Thoracic aorta (tissue), 2 donors: ENCODE measurements at regions not wholly inside any gene's neighbourhood (a gene's known extent, or its start where the extent isn't known, plus 50 kb on each side); places are given as distances from the start of the nearest gene placed in this dataset.

Source experiments
- ATAC-seq: fragments of 150-250 bp; one replicate; pipeline ENCODE4 v1.8.0; 2017; ENCODE audit warnings: low read depth; ENCODE audit not compliant: insufficient number of reproducible peaks, low FRiP score
- DNase-seq: peaks from one replicate; pipeline ENCODE4 v3.0.0-alpha.2; 2020; ENCODE audit warnings: low spot score
- H3K27ac ChIP-seq, 2 donors: fragments of 200-600 bp; sonication (generic); 1 replicate in 1 of 2; 2 replicates in 1 of 2; pipeline ENCODE4 v1.5.1; 2016; ENCODE audit warnings: mild to moderate bottlenecking in 2 of 2, moderate library complexity in 2 of 2
- H3K27me3 ChIP-seq: fragments of 200-600 bp; sonication (generic); replicated peaks from 2 replicates; pipeline ENCODE4 v1.6.0; 2016; ENCODE audit warnings: mild to moderate bottlenecking; ENCODE audit not compliant: insufficient read depth
- H3K36me3 ChIP-seq: fragments of 200-600 bp; sonication (generic); one replicate; pipeline ENCODE4 v1.5.1; 2016
- H3K4me1 ChIP-seq, 2 donors: fragments of 200-600 bp; sonication (generic); 1 replicate in 1 of 2; 2 replicates in 1 of 2; pipeline versions ENCODE4 v1.5.1 to v1.6.0; 2016; ENCODE audit warnings: low read depth in 2 of 2, mild to moderate bottlenecking in 1 of 2; ENCODE audit not compliant: control insufficient read depth in 1 of 2
- H3K4me3 ChIP-seq: fragments of 200-600 bp; sonication (generic); 2 replicates; pipeline ENCODE4 v1.5.1; 2016; ENCODE audit warnings: mild to moderate bottlenecking
- H3K9me3 ChIP-seq: fragments of 200-600 bp; sonication (generic); 2 replicates; pipeline ENCODE4 v1.5.1; 2016
- TF ChIP-seq, protein P1 (sequence below): fragments of 200-600 bp; sonication (generic); IDR thresholded peaks from one replicate; pipeline ENCODE4 v1.5.1; 2019; ENCODE audit warnings: antibody characterized with exemption

DNA sequence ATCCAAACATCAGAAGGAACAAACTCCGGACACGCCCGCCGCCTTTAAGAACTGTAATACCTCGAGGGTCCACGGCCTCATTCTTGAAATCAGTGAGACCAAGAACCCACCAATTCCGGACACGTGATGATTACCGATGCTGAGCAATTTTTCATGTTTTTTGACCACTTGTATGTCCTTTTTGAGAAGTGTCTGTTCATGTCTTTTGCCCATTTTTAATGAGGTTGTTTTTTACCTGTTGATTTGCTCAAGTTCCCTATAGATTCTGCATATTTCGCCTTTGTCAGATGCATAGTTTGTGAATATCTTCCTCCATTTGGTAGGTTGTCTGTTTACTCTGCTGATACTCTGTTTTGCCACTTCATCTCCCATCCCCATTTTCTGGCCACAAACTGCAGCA, 150.4 kb downstream of the IRS1 start:
- no peak overlapping the region for H3K4me3 ChIP-seq
- DNase-seq (no peak), ATAC-seq (no peak)
- no peaks in the 10 kb centered on the region for H3K27me3 ChIP-seq
- TF ChIP-seq, protein P1, sequence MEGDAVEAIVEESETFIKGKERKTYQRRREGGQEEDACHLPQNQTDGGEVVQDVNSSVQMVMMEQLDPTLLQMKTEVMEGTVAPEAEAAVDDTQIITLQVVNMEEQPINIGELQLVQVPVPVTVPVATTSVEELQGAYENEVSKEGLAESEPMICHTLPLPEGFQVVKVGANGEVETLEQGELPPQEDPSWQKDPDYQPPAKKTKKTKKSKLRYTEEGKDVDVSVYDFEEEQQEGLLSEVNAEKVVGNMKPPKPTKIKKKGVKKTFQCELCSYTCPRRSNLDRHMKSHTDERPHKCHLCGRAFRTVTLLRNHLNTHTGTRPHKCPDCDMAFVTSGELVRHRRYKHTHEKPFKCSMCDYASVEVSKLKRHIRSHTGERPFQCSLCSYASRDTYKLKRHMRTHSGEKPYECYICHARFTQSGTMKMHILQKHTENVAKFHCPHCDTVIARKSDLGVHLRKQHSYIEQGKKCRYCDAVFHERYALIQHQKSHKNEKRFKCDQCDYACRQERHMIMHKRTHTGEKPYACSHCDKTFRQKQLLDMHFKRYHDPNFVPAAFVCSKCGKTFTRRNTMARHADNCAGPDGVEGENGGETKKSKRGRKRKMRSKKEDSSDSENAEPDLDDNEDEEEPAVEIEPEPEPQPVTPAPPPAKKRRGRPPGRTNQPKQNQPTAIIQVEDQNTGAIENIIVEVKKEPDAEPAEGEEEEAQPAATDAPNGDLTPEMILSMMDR = no peak
- peak overlapping the region; percentile 71 to 81 for H3K27ac ChIP-seq
- H3K9me3 ChIP-seq = no peaks in the 10 kb centered on the region
- peaks cover 11 to 38% of the 10 kb centered on the region in 2 donors for H3K4me1 ChIP-seq
- no peaks in the 10 kb centered on the region for H3K36me3 ChIP-seq

DNA sequence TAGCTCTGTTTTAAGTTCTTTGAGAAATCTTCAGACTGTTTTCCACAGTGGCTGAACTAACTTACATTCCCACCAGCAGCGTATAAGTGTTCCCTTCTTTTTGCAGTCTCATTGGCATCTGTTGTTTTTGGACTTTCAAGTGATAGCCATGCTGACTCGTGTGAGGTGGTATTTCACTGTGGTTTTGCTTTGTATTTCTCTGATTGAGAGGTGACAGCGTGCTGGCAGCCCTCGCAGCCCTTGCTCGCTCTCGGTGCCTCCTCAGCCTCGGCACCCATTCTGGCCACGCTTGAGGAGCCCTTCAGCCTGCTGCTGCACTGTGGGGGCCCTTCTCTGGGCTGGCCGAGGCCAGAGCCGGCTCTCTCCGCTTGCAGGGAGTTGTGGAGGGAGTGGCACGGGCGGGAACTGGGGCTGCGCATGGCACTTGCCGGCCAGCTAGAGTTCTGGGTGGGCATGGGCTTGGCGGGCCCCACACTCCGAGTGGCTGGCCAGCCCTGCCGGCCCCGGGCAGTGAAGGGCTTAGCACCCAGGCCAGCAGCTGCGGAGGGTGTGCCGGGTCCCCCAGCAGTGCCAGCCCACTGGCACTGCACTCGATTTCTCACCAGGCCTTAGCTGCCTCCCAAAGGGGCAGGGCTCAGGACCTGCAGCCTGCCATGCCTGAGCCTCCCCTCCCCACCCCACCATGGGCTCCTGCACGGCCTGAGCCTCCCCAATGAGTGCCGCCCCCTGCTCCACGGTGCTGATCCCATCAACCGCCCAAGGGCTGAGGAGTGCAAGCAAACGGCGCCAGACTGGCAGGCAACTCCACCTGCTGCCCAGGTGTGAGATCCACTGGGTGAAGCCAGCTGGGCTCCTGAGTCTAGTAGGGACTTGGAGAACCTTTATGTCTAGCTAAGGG, 151.8 kb downstream of the IRS1 start:
- DNase-seq (no peak), ATAC-seq (no peak)
- H3K4me1 ChIP-seq = peaks cover 11 to 39% of the 10 kb centered on the region in 2 donors
- no peaks in the 10 kb centered on the region for H3K9me3 ChIP-seq
- no peaks in the 10 kb centered on the region for H3K27me3 ChIP-seq
- H3K4me3 ChIP-seq = no peak overlapping the region
- H3K36me3 ChIP-seq = no peaks in the 10 kb centered on the region
- no peak overlapping the region for H3K27ac ChIP-seq
- TF ChIP-seq, protein P1 = no peak

DNA sequence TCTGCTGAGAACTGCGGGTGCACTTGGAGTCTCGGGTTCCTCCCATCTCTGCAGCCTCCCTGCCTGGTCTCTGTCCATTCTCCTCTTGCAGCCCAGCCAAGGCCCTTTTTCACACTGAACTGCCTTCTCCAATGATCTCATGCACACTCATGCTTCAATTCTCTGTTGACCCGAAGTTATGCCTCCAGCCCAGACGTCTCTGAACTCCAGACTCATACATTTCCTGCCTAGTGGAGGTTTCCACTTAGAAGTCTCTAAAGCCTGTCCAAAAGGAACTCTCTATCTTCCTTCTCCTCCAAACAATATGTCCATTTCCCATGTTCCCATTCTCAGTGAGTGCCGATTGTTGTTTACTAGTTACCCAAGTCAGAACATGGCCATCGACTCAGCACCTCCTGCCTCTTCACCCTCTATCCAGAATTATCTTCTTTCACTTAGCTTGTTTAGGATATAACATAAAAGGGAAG, 155.2 kb downstream of the IRS1 start:
- peak overlapping the region in 1 of 2 donors; percentile 58 for H3K27ac ChIP-seq
- TF ChIP-seq, protein P1 = no peak

DNA sequence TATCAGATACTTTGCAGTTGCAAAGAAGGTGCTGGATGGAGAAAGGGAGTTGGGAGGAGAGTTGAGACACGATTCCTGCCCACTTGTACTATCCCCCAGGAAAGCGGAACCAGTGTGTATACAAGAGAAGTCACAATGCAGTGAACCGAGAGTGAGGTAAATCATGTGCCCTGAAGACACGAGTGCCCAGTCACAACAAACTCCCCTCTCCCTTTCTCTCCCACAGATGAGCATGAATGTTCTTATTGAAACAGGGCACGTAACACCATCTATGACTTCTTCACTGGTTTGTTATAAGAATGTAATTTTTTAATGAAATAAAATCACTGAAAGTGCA, 155.7 kb downstream of the IRS1 start:
- H3K27ac ChIP-seq = no peak overlapping the region
- no peaks in the 10 kb centered on the region for H3K36me3 ChIP-seq
- H3K4me3 ChIP-seq = no peak overlapping the region
- H3K27me3 ChIP-seq = no peaks in the 10 kb centered on the region
- DNase-seq (no peak), ATAC-seq (no peak)
- TF ChIP-seq, protein P1 = no peak
- H3K4me1 ChIP-seq = peaks cover 0 to 22% of the 10 kb centered on the region in 2 donors
- H3K9me3 ChIP-seq = peaks cover 3% of the 10 kb centered on the region

More for the DNA sequence above, 155.2 kb downstream of the IRS1 start:
- peaks cover 2 to 27% of the 10 kb centered on the region in 2 donors for H3K4me1 ChIP-seq
- H3K9me3 ChIP-seq = peaks cover 3% of the 10 kb centered on the region
- ATAC-seq (no peak), DNase-seq (no peak)
- H3K36me3 ChIP-seq = no peaks in the 10 kb centered on the region
- no peak overlapping the region for H3K4me3 ChIP-seq
- no peaks in the 10 kb centered on the region for H3K27me3 ChIP-seq

DNA sequence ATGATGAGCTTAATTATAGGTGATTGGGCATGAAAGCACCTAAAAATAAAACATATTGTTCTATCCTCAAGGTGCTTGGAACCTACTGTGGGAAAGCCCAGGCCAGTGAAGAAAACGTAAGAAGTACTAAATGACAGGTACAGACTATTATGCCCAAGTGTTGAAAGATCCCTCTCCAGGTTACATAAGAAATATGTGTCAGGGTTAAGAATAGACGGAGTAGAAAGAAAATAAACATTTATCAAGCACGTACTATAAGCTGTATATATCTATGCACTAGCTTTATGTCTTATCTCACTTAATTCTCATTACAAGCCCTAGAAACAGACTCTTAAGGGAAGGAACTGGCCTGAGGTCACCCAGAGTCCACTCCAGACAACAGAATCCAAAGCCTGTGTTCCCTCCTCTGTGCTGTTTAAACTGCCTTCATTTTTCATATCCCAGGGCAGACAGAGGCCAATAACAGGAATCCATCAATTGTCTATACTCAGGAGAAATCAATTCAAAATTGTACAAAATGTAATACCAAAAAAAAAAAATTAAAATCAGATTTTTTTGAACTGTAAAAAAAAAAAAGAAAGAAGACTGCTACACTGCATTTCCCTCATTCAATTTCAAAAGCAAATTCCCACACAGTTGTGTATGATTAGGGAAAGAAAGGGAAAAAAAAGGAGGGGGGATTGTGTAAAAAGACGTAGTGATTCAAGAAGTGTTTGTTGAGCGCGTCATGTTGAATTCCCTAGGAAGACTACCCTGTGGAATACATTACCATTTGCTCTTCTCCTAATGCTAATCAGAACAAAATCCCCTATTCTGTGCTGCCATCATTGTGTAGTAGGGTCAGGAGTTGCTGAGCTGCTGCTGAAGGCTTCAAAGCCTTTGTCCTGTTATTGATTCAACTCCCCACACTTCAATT, 156.3 kb downstream of the IRS1 start:
- TF ChIP-seq, protein P1 = no peak
- no peak overlapping the region for H3K27ac ChIP-seq
- H3K36me3 ChIP-seq = no peaks in the 10 kb centered on the region
- no peak for ATAC-seq
- H3K27me3 ChIP-seq = no peaks in the 10 kb centered on the region
- no peak for DNase-seq
- peaks cover 3% of the 10 kb centered on the region for H3K9me3 ChIP-seq
- peaks cover 0 to 22% of the 10 kb centered on the region in 2 donors for H3K4me1 ChIP-seq
- no peak overlapping the region for H3K4me3 ChIP-seq
